OCI-LY1 (cell line): ENCODE measurements at regions not wholly inside any gene's neighbourhood (a gene's known extent, or its start where the extent isn't known, plus 50 kb on each side); places are given as distances from the start of the nearest gene placed in this dataset.

Experiments
- H2AFZ ChIP-seq: fragments of 200-600 bp; sonication (generic), shearing (Covaris generic); 2 replicates; pipeline ENCODE4 v1.6.0; 2014; ENCODE audit warnings: antibody characterized with exemption, mild to moderate bottlenecking, low read length
- H3F3A ChIP-seq: fragments of 200-600 bp; sonication (generic), shearing (Covaris generic); 2 replicates; pipeline ENCODE4 v1.6.0; 2014; ENCODE audit warnings: mild to moderate bottlenecking, antibody characterized with exemption, low read length, moderate library complexity; ENCODE audit not compliant: insufficient read depth
- H3K27ac ChIP-seq: fragments of 200-600 bp; sonication (generic); 2 replicates; pipeline ENCODE4 v1.5.1; 2014; ENCODE audit warnings: low read length, mixed run types, mild to moderate bottlenecking, low read depth; ENCODE audit not compliant: poor library complexity, severe bottlenecking
- H3K27me3 ChIP-seq: fragments of 200-600 bp; sonication (generic); 2 replicates; pipeline ENCODE4 v1.6.0; 2014; ENCODE audit warnings: antibody characterized with exemption, mild to moderate bottlenecking, low read length, moderate library complexity; ENCODE audit not compliant: insufficient read depth
- H3K36me3 ChIP-seq: fragments of 200-600 bp; sonication (generic); 2 replicates; pipeline ENCODE4 v1.6.1; 2014; ENCODE audit warnings: mild to moderate bottlenecking, antibody characterized with exemption, low read length, moderate library complexity, mixed read lengths; ENCODE audit not compliant: insufficient read depth
- H3K4me1 ChIP-seq: fragments of 200-600 bp; sonication (generic); 2 replicates; pipeline ENCODE4 v1.5.1; 2014; ENCODE audit warnings: mild to moderate bottlenecking, low read length, moderate library complexity; ENCODE audit not compliant: insufficient read depth, severe bottlenecking
- H3K4me2 ChIP-seq: fragments of 200-600 bp; sonication (generic), shearing (Covaris generic); 2 replicates; pipeline ENCODE4 v1.6.1; 2014; ENCODE audit warnings: low read length
- H3K4me3 ChIP-seq: fragments of 200-600 bp; sonication (generic); 2 replicates; pipeline ENCODE4 v1.5.1; 2014; ENCODE audit warnings: low read length, low read depth, mild to moderate bottlenecking, mixed read lengths; ENCODE audit not compliant: poor library complexity, severe bottlenecking
- H3K79me2 ChIP-seq: fragments of 200-600 bp; shearing (Covaris generic); 2 replicates; pipeline ENCODE4 v1.6.1; 2016; ENCODE audit warnings: mixed run types, low read length, mixed read lengths; ENCODE audit not compliant: insufficient read depth
- H3K9ac ChIP-seq: fragments of 200-600 bp; sonication (generic), shearing (Covaris generic); 2 replicates; pipeline ENCODE4 v1.6.1; 2014; ENCODE audit warnings: mild to moderate bottlenecking, low read length, mixed read lengths
- H3K9me2 ChIP-seq: fragments of 200-600 bp; sonication (generic), shearing (Covaris generic); 2 replicates; pipeline ENCODE4 v1.6.1; 2014; ENCODE audit warnings: low read depth, mild to moderate bottlenecking, low read length, mixed read lengths
- H3K9me3 ChIP-seq: fragments of 200-600 bp; shearing (Covaris generic); 2 replicates; pipeline ENCODE4 v1.6.1; 2014; ENCODE audit warnings: low read length, mixed read lengths
- H4K20me1 ChIP-seq: fragments of 200-600 bp; sonication (generic), shearing (Covaris generic); 2 replicates; pipeline ENCODE4 v1.6.0; 2016; ENCODE audit warnings: mild to moderate bottlenecking, low read length; ENCODE audit not compliant: insufficient read depth
- CTCF ChIP-seq: fragments of 200-600 bp; sonication (generic), shearing (Covaris generic); IDR thresholded peaks from 2 replicates; pipeline ENCODE4 v1.5.1; 2017; ENCODE audit warnings: mild to moderate bottlenecking, antibody characterized with exemption, low read length, moderate library complexity, mixed read lengths
- EZH2 ChIP-seq: fragments of 200-600 bp; sonication (generic), shearing (Covaris generic); IDR thresholded peaks from 2 replicates; pipeline ENCODE4 v1.8.0; 2017; ENCODE audit warnings: borderline replicate concordance, mixed run types, mild to moderate bottlenecking, antibody characterized with exemption, low read length, moderate library complexity, mixed read lengths

DNA sequence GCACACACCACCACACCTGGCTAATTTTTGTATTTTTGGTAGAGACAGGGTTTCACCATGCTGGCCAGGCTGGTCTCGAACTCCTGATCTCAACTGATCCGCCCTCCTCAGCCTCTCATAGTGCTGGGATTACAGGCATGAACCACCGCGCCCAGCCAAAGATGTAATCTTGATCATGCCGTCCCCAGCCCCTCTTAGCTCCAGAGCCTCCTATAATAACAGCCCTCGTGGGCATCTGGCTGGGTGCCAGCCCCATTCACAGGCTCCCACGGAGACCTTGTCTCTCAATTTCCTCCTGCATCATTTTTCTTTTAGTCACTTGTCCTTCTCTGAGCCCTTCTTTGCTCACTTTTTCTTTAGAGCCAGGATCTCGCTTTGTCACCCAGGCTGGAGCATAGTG, 94.2 kb downstream of the KATNIP start:
- H3K36me3 ChIP-seq: no peaks in the 10 kb centered on the region
- H3K27me3 ChIP-seq: no peaks in the 10 kb centered on the region
- no peak overlapping the region for H3K27ac ChIP-seq
- no peak overlapping the region for H3K4me3 ChIP-seq
- no peaks in the 10 kb centered on the region for H3K9me2 ChIP-seq
- H3K79me2 ChIP-seq: no peaks in the 10 kb centered on the region
- H4K20me1 ChIP-seq: no peaks in the 10 kb centered on the region
- no peak overlapping the region for H3K4me2 ChIP-seq
- H3K4me1 ChIP-seq: no peaks in the 10 kb centered on the region
- H2AFZ ChIP-seq: no peak overlapping the region
- H3K9me3 ChIP-seq: no peaks in the 10 kb centered on the region
- no peaks in the 10 kb centered on the region for H3F3A ChIP-seq
- TF ChIP-seq EZH2 (no peak), CTCF (no peak)
- no peak overlapping the region for H3K9ac ChIP-seq

DNA sequence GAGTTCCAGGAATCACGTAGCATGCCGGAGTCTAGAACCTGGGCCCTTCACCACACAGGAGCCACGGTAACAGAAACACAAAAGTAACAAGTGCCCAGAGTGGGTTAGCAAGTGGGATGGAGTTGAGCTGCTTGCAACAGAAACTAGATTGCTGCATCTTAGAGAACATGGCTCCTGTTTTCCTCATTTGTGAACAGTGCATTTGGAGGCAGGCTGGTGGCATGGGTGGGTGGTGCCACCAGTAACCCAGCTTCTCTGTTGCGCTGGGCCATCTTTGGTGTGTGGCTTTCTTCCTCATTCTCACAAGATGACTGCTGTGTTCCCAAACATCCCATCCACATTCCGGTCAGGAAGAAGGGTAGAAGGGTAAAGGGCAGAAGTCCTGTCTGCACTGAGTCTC, 95.5 kb downstream of the KATNIP start:
- no peak overlapping the region for H3K9ac ChIP-seq
- TF ChIP-seq EZH2: no peak
- TF ChIP-seq CTCF: no peak
- H3K9me2 ChIP-seq: no peaks in the 10 kb centered on the region
- no peak overlapping the region for H2AFZ ChIP-seq
- no peak overlapping the region for H3K27ac ChIP-seq
- no peaks in the 10 kb centered on the region for H3K9me3 ChIP-seq
- no peaks in the 10 kb centered on the region for H3K36me3 ChIP-seq
- no peaks in the 10 kb centered on the region for H3K79me2 ChIP-seq
- no peaks in the 10 kb centered on the region for H3K4me1 ChIP-seq
- no peak overlapping the region for H3K4me2 ChIP-seq
- H3K27me3 ChIP-seq: no peaks in the 10 kb centered on the region
- H4K20me1 ChIP-seq: no peaks in the 10 kb centered on the region
- H3K4me3 ChIP-seq: no peak overlapping the region
- H3F3A ChIP-seq: no peaks in the 10 kb centered on the region

DNA sequence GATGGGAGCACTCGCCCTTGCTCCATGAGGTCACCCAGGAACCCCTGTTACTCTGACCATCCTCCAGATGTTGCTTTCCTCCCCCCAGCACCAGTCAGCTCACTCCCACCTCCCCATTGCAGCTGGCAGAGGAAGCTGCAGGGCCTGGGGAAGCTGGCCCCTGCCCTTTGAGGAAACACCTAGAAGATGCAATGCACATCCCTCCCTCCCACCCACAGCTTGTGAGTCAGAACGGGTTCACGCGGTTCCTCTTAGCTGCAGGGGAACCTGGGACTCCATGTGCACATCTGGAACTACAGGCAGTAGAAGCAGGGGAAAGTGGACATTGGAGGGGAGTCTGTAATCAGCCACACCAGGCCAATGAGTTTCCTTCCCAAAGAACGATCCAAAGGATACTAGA, 96.9 kb downstream of the KATNIP start:
- Histone ChIP-seq H3K9me3 (no peaks in the 10 kb centered on the region), H3K9me2 (no peaks in the 10 kb centered on the region), H3K4me2 (no peak overlapping the region)

More for the DNA sequence above, 96.9 kb downstream of the KATNIP start:
- no peak overlapping the region for H3K4me3 ChIP-seq
- H3K27ac ChIP-seq: no peak overlapping the region
- H3K79me2 ChIP-seq: no peaks in the 10 kb centered on the region
- H3K9ac ChIP-seq: no peak overlapping the region
- no peaks in the 10 kb centered on the region for H4K20me1 ChIP-seq
- TF ChIP-seq EZH2 (no peak), CTCF (no peak)
- no peaks in the 10 kb centered on the region for H3F3A ChIP-seq
- H3K36me3 ChIP-seq: no peaks in the 10 kb centered on the region
- no peak overlapping the region for H2AFZ ChIP-seq
- H3K27me3 ChIP-seq: no peaks in the 10 kb centered on the region
- no peaks in the 10 kb centered on the region for H3K4me1 ChIP-seq
